Smooth muscle cell (in vitro differentiated cells): ENCODE measurements at regions not wholly inside any gene's neighbourhood (a gene's known extent, or its start where the extent isn't known, plus 50 kb on each side); places are given as distances from the start of the nearest gene placed in this dataset.
"Not testable (repeated sequence)": the region's sequence is repeated elsewhere in the genome, so short reads cannot be mapped to it uniquely, and the experiment has no call there.

Experiments
- DNase-seq: peaks from one replicate; lab custom pipeline; 2025; ENCODE audit not compliant: unreplicated experiment; lab: John Stamatoyannopoulos, UW
- H2AFZ ChIP-seq: fragments of 200-600 bp; sonication (generic); 2 replicates; pipeline ENCODE4 v1.6.0; 2016; ENCODE audit warnings: antibody characterized with exemption, low read depth, mild to moderate bottlenecking
- H3F3A ChIP-seq: fragments of 200-600 bp; sonication (generic); 2 replicates; pipeline ENCODE4 v1.6.0; 2017; ENCODE audit warnings: antibody characterized with exemption, low read depth
- H3K27ac ChIP-seq: fragments of 200-600 bp; sonication (generic); 2 replicates; pipeline ENCODE4 v1.5.1; 2016; ENCODE audit warnings: low read depth, mild to moderate bottlenecking
- H3K27me3 ChIP-seq: fragments of 200-600 bp; sonication (generic); 2 replicates; pipeline ENCODE4 v1.6.1; 2016; ENCODE audit warnings: low read depth, mild to moderate bottlenecking
- H3K36me3 ChIP-seq: fragments of 200-600 bp; sonication (generic); 2 replicates; pipeline ENCODE4 v1.5.1; 2016; ENCODE audit warnings: low read depth
- H3K4me1 ChIP-seq: fragments of 200-600 bp; sonication (generic); 2 replicates; pipeline ENCODE4 v1.5.1; 2016; ENCODE audit warnings: low read depth
- H3K4me2 ChIP-seq: fragments of 200-600 bp; sonication (generic); 2 replicates; pipeline ENCODE4 v1.6.0; 2016; ENCODE audit warnings: mild to moderate bottlenecking
- H3K4me3 ChIP-seq: fragments of 200-600 bp; sonication (generic); 2 replicates; pipeline ENCODE4 v1.5.1; 2016; ENCODE audit warnings: mild to moderate bottlenecking
- H3K79me2 ChIP-seq: fragments of 200-600 bp; sonication (generic); 2 replicates; pipeline ENCODE4 v1.6.0; 2016; ENCODE audit warnings: low read depth, mild to moderate bottlenecking
- H3K9ac ChIP-seq: fragments of 200-600 bp; sonication (generic); 2 replicates; pipeline ENCODE4 v1.6.0; 2016; ENCODE audit warnings: low read depth
- H3K9me3 ChIP-seq: fragments of 200-600 bp; sonication (generic); replicated peaks from 2 replicates; pipeline ENCODE4 v1.5.1; 2016; ENCODE audit warnings: low read depth
- H4K20me1 ChIP-seq: fragments of 200-600 bp; sonication (generic); 2 replicates; pipeline ENCODE4 v1.6.0; 2016; ENCODE audit warnings: low read depth
- WGBS: methylation state at CpG from one replicate; pipeline ENCODE4 v1.1.7; 2016; ENCODE audit warnings: low lambda C conversion rate; 5-methylcytosine and 5-hydroxymethylcytosine counted together
- TF ChIP-seq, protein P1 (sequence below): fragments of 200-600 bp; sonication (generic); IDR thresholded peaks from 2 replicates; pipeline ENCODE4 v1.5.1; 2017; ENCODE audit warnings: borderline replicate concordance, mild to moderate bottlenecking, antibody characterized with exemption; ENCODE audit not compliant: insufficient read depth, poor library complexity, severe bottlenecking

DNA sequence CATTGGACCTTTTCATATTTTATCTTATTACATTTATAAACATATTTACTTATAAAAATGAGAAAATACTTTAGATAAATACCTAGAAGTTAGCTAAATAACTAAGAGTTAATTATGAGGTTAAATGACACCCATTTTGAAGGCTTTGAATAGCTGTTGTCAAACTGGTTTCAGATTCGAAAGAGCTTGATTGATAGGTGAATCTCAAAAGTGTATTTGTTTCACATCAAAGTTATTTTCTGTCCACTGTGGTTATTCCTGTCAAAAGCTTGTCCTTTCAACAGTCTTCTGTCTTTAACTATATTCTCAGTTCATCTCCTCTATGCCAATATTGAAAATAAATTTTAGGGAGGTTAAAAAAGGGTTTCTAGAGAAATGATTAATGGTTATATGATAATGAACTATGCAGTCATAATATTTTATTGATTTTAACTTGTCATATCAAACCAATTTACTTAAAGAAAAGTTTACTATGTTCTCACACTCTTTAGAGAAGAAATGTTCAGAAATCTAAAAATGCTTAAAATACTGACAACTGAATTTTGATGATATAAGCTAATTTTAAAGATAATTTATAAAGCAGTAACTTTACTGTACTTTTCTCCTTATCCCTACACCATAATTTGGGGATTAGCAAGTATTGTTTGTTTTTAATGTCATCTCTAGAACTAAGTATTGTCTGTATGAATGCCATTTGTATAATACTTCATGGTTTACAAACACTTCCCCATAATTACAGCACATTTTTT lies 72.0 kb upstream of the FOXP2 start:
- no peak overlapping the region for H3K27ac ChIP-seq
- H3K9me3 ChIP-seq: no peaks in the 10 kb centered on the region
- no peak for DNase-seq
- no peaks in the 10 kb centered on the region for H3F3A ChIP-seq
- H3K79me2 ChIP-seq: no peaks in the 10 kb centered on the region
- H3K4me2 ChIP-seq: no peak overlapping the region
- H3K9ac ChIP-seq: no peak overlapping the region
- H3K4me1 ChIP-seq: peaks cover 3% of the 10 kb centered on the region
- H3K36me3 ChIP-seq: no peaks in the 10 kb centered on the region
- peaks cover 10% of the 10 kb centered on the region for H3K27me3 ChIP-seq
- no peak overlapping the region for H3K4me3 ChIP-seq
- 76% methylated on average over 1 of the region's 1 CpG for WGBS
- TF ChIP-seq, protein P1, sequence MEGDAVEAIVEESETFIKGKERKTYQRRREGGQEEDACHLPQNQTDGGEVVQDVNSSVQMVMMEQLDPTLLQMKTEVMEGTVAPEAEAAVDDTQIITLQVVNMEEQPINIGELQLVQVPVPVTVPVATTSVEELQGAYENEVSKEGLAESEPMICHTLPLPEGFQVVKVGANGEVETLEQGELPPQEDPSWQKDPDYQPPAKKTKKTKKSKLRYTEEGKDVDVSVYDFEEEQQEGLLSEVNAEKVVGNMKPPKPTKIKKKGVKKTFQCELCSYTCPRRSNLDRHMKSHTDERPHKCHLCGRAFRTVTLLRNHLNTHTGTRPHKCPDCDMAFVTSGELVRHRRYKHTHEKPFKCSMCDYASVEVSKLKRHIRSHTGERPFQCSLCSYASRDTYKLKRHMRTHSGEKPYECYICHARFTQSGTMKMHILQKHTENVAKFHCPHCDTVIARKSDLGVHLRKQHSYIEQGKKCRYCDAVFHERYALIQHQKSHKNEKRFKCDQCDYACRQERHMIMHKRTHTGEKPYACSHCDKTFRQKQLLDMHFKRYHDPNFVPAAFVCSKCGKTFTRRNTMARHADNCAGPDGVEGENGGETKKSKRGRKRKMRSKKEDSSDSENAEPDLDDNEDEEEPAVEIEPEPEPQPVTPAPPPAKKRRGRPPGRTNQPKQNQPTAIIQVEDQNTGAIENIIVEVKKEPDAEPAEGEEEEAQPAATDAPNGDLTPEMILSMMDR: no peak
- H2AFZ ChIP-seq: no peak overlapping the region
- H4K20me1 ChIP-seq: no peaks in the 10 kb centered on the region

DNA sequence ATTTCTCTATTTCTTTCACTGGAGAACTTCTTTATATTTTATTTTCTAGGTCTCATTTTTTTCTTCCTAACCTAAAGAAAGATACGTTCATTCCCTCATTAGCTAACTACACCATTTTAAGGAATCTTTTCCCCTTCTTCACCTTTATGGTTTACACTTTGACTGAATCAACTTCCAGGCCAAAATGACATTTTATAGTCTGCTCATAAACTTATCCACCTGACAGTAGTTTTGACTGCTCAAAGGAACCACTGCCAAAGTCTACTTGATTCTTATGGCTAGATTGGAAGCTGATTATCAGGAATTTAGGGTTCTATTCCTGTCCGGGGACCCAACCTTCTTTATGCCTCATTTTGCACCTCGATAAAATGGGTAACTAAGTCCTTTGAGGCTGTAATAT lies 73.0 kb upstream of the FOXP2 start:
- no peak for DNase-seq
- H3K9ac ChIP-seq: no peak overlapping the region
- WGBS: 79% methylated on average over 3 of the region's 3 CpGs
- peaks cover 14% of the 10 kb centered on the region for H3K27me3 ChIP-seq
- peaks cover 3% of the 10 kb centered on the region for H3K4me1 ChIP-seq
- no peak overlapping the region for H3K4me3 ChIP-seq
- no peaks in the 10 kb centered on the region for H3F3A ChIP-seq
- TF ChIP-seq, protein P1: no peak
- no peaks in the 10 kb centered on the region for H3K9me3 ChIP-seq
- H3K36me3 ChIP-seq: no peaks in the 10 kb centered on the region
- no peak overlapping the region for H3K27ac ChIP-seq
- no peak overlapping the region for H3K4me2 ChIP-seq
- H3K79me2 ChIP-seq: no peaks in the 10 kb centered on the region
- no peaks in the 10 kb centered on the region for H4K20me1 ChIP-seq
- no peak overlapping the region for H2AFZ ChIP-seq

DNA sequence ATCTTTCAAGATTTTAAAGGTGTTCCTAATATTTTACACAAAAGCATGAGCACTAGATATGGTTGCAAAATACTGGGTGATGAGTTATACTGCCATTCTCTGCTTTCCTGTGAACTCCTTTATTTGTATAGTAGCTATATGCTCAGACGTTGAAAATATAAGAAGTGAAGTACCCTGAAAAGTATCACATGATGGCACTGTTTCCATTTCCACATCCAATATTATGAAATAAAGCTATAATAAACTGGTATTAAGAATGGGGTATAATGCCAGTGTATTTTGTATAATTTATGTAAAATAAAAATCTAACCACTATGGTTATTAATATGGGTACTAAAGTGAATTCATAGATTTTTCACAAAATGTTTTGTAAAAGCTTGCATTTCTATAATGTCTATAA lies 79.6 kb upstream of the FOXP2 start:
- no peak for DNase-seq
- H3K36me3 ChIP-seq: no peaks in the 10 kb centered on the region
- no peak overlapping the region for H3K4me3 ChIP-seq
- H3F3A ChIP-seq: no peaks in the 10 kb centered on the region
- H2AFZ ChIP-seq: no peak overlapping the region
- no peaks in the 10 kb centered on the region for H3K9me3 ChIP-seq
- H3K4me2 ChIP-seq: no peak overlapping the region
- TF ChIP-seq, protein P1: no peak
- H3K4me1 ChIP-seq: no peaks in the 10 kb centered on the region
- H3K27ac ChIP-seq: no peak overlapping the region
- H4K20me1 ChIP-seq: no peaks in the 10 kb centered on the region
- H3K27me3 ChIP-seq: peaks cover 18% of the 10 kb centered on the region
- H3K79me2 ChIP-seq: no peaks in the 10 kb centered on the region
- WGBS: 77% methylated on average over 1 of the region's 1 CpG
- H3K9ac ChIP-seq: no peak overlapping the region

DNA sequence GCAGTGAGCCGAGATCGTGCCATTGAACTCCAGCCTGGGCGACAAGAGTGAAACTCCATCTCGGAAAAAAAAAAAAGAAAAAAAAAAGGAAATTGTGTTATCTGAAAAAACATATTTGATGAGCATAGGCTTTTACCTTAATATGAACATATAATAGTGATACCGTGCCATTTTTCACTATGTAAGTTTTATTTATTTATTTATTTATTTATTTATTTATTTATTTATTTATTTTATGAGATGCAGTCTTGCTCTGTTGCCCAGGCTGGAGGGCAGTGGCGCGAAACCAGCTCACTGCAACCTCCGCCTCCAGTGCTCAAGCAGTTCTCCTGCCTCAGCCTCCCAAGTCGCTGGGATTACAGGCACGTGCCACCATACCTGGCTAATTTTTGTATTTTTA lies 85.2 kb upstream of the FOXP2 start:
- WGBS: 90% methylated on average over 10 of the region's 10 CpGs
- H3K4me2 ChIP-seq, H3K9ac ChIP-seq, DNase-seq, H3K9me3 ChIP-seq, H3K4me1 ChIP-seq, H3K36me3 ChIP-seq, H3K79me2 ChIP-seq, H4K20me1 ChIP-seq, H3K4me3 ChIP-seq, H2AFZ ChIP-seq, H3K27ac ChIP-seq, H3F3A ChIP-seq: not testable (repeated sequence)
- peaks cover 13% of the 10 kb centered on the region for H3K27me3 ChIP-seq
